ENCODE measurements at regions not wholly inside any gene's neighbourhood (a gene's known extent, or its start where the extent isn't known, plus 50 kb on each side); places are given as distances from the start of the nearest gene placed in this dataset.

GRCh38 chr7:54166419-54166818, 375.8 kb upstream of the VSTM2A start:
- DNase-seq, result no peak
- peaks cover 12% of the 10 kb centered on the region for H3K9me3 Mint-ChIP-seq (ENCODE audit: low read depth, unreplicated experiment)
- TF ChIP-seq CTCF (IDR thresholded peaks at IDR 0.05; ENCODE audit: unreplicated experiment), result no peak
- no peak overlapping the region for H3K4me3 Mint-ChIP-seq (ENCODE audit: low read depth, unreplicated experiment)
- no peak overlapping the region for H3K27ac Mint-ChIP-seq (ENCODE audit: unreplicated experiment)
- intact Hi-C loops (cut with micrococcal nuclease; ENCODE audit: unreplicated experiment), result no loop called here
- H3K36me3 Mint-ChIP-seq (ENCODE audit: insufficient read depth, unreplicated experiment), result no peaks in the 10 kb centered on the region
- no TSS peak for BruUV-seq (replicated peaks)
- H3K4me1 Mint-ChIP-seq (ENCODE audit: low read depth, unreplicated experiment), result no peaks in the 10 kb centered on the region
- H3K27me3 Mint-ChIP-seq (ENCODE audit: unreplicated experiment), result no peaks in the 10 kb centered on the region
- CTCF ChIA-PET, result no interaction called here

- no peaks in the 10 kb centered on the region for H3K4me1 Mint-ChIP-seq (ENCODE audit: low read depth, unreplicated experiment)
- CTCF ChIA-PET, result no interaction called here
- H3K4me3 Mint-ChIP-seq (ENCODE audit: low read depth, unreplicated experiment), result no peak overlapping the region
- no peaks in the 10 kb centered on the region for H3K36me3 Mint-ChIP-seq (ENCODE audit: insufficient read depth, unreplicated experiment)
- intact Hi-C loops (cut with micrococcal nuclease; ENCODE audit: unreplicated experiment), result no loop called here
- no peaks in the 10 kb centered on the region for H3K27me3 Mint-ChIP-seq (ENCODE audit: unreplicated experiment)
- no peak overlapping the region for H3K27ac Mint-ChIP-seq (ENCODE audit: unreplicated experiment)
- DNase-seq, result no peak
- peaks cover 29% of the 10 kb centered on the region for H3K9me3 Mint-ChIP-seq (ENCODE audit: low read depth, unreplicated experiment)
- TF ChIP-seq CTCF (IDR thresholded peaks at IDR 0.05; ENCODE audit: unreplicated experiment), result no peak
- no TSS peak for BruUV-seq (replicated peaks)
Observed at GRCh38 chr7:54179321-54180029, 362.7 kb upstream of the VSTM2A start.

- CTCF ChIA-PET, result no interaction called here
- no TSS peak for BruUV-seq (replicated peaks)
- DNase-seq, result no peak
- Mint-ChIP-seq H3K36me3 (ENCODE audit: insufficient read depth, unreplicated experiment) (no peaks in the 10 kb centered on the region), H3K9me3 (ENCODE audit: low read depth, unreplicated experiment) (peaks cover 29% of the 10 kb centered on the region), H3K4me1 (ENCODE audit: low read depth, unreplicated experiment) (no peaks in the 10 kb centered on the region), H3K27ac (ENCODE audit: unreplicated experiment) (no peak overlapping the region), H3K4me3 (ENCODE audit: low read depth, unreplicated experiment) (no peak overlapping the region), H3K27me3 (ENCODE audit: unreplicated experiment) (no peaks in the 10 kb centered on the region)
- no peak for TF ChIP-seq CTCF (IDR thresholded peaks at IDR 0.05; ENCODE audit: unreplicated experiment)
- intact Hi-C loops (cut with micrococcal nuclease; ENCODE audit: unreplicated experiment), result no loop called here
Observed at GRCh38 chr7:54180796-54181195, 361.4 kb upstream of the VSTM2A start.

- H3K4me3 Mint-ChIP-seq (ENCODE audit: low read depth, unreplicated experiment), result no peak overlapping the region
- intact Hi-C loops (cut with micrococcal nuclease; ENCODE audit: unreplicated experiment), result no loop called here
- no TSS peak for BruUV-seq (replicated peaks)
- H3K27ac Mint-ChIP-seq (ENCODE audit: unreplicated experiment), result no peak overlapping the region
- H3K36me3 Mint-ChIP-seq (ENCODE audit: insufficient read depth, unreplicated experiment), result no peaks in the 10 kb centered on the region
- no peak for DNase-seq
- peaks cover 27% of the 10 kb centered on the region for H3K9me3 Mint-ChIP-seq (ENCODE audit: low read depth, unreplicated experiment)
- no peaks in the 10 kb centered on the region for H3K27me3 Mint-ChIP-seq (ENCODE audit: unreplicated experiment)
- no peaks in the 10 kb centered on the region for H3K4me1 Mint-ChIP-seq (ENCODE audit: low read depth, unreplicated experiment)
- CTCF ChIA-PET, result no interaction called here
- no peak for TF ChIP-seq CTCF (IDR thresholded peaks at IDR 0.05; ENCODE audit: unreplicated experiment)
Observed at GRCh38 chr7:54183055-54183454, 359.1 kb upstream of the VSTM2A start.
